ENCODE measurements at regions not wholly inside any gene's neighbourhood (a gene's known extent, or its start where the extent isn't known, plus 50 kb on each side); places are given as distances from the start of the nearest gene placed in this dataset.

- peak overlapping the region; percentile 45 for H3K27ac ChIP-seq (ENCODE audit: poor library complexity, severe bottlenecking)
Observed at GRCh38 chr14:97077687-97078086, 280.5 kb downstream of the VRK1 start.

DNA sequence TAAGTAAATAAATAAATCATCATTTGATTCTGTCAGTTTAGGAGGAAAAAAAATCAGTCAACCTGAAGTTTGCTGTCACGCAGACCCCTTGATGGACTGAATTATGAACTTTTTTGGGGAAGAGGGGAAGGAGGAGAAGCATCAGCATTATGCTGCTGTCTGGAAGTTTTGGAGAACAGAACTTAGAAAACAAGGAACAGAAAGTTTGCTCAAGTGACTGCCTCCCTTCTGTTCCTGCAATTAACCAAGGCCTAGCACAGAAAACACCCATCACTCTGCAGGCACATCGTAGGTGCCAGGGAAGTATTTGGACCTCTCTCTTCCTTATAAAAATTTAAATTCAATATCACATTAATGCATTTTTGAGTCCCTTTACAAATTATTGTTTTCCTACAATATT lies 283.8 kb downstream of the VRK1 start:
- no peaks in the 10 kb centered on the region for H3K36me3 ChIP-seq (ENCODE audit: low read depth)
- H3K27me3 ChIP-seq (ENCODE audit: insufficient read depth, poor library complexity, severe bottlenecking): no peaks in the 10 kb centered on the region
- peaks cover 10% of the 10 kb centered on the region for H3K4me1 ChIP-seq (ENCODE audit: insufficient read depth, poor library complexity, severe bottlenecking)
- H3K27ac ChIP-seq (ENCODE audit: poor library complexity, severe bottlenecking): no peak overlapping the region
- H3K4me3 ChIP-seq (ENCODE audit: severe bottlenecking): no peak overlapping the region
- ATAC-seq (ENCODE audit: low read depth) (no peak), DNase-seq (ENCODE audit: low spot score) (no peak)
- H3K9me3 ChIP-seq (ENCODE audit: severe bottlenecking): no peaks in the 10 kb centered on the region
- TF ChIP-seq, protein P1, sequence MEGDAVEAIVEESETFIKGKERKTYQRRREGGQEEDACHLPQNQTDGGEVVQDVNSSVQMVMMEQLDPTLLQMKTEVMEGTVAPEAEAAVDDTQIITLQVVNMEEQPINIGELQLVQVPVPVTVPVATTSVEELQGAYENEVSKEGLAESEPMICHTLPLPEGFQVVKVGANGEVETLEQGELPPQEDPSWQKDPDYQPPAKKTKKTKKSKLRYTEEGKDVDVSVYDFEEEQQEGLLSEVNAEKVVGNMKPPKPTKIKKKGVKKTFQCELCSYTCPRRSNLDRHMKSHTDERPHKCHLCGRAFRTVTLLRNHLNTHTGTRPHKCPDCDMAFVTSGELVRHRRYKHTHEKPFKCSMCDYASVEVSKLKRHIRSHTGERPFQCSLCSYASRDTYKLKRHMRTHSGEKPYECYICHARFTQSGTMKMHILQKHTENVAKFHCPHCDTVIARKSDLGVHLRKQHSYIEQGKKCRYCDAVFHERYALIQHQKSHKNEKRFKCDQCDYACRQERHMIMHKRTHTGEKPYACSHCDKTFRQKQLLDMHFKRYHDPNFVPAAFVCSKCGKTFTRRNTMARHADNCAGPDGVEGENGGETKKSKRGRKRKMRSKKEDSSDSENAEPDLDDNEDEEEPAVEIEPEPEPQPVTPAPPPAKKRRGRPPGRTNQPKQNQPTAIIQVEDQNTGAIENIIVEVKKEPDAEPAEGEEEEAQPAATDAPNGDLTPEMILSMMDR (IDR thresholded peaks at IDR 0.05; ENCODE audit: poor library complexity, severe bottlenecking): no peak

More at GRCh38 chr14:97077687-97078086, 280.5 kb downstream of the VRK1 start:
- TF ChIP-seq, protein P1 (IDR thresholded peaks at IDR 0.05; ENCODE audit: poor library complexity, severe bottlenecking): no peak
- Histone ChIP-seq H3K36me3 (ENCODE audit: low read depth) (no peaks in the 10 kb centered on the region), H3K4me1 (ENCODE audit: insufficient read depth, poor library complexity, severe bottlenecking) (peaks cover 10% of the 10 kb centered on the region), H3K27me3 (ENCODE audit: insufficient read depth, poor library complexity, severe bottlenecking) (no peaks in the 10 kb centered on the region), H3K4me3 (ENCODE audit: severe bottlenecking) (no peak overlapping the region), H3K9me3 (ENCODE audit: severe bottlenecking) (no peaks in the 10 kb centered on the region)
- ATAC-seq (ENCODE audit: low read depth): peak; percentile 38
- no peak for DNase-seq (ENCODE audit: low spot score)

- TF ChIP-seq, protein P1 (IDR thresholded peaks at IDR 0.05; ENCODE audit: poor library complexity, severe bottlenecking): no peak
- DNase-seq (ENCODE audit: low spot score) (no peak), ATAC-seq (ENCODE audit: low read depth) (no peak)
Observed at GRCh38 chr14:97095269-97095668, 298.1 kb downstream of the VRK1 start.

GRCh38 chr14:97097296-97097695 lies 300.1 kb downstream of the VRK1 start:
- no peak overlapping the region for H3K4me3 ChIP-seq (ENCODE audit: severe bottlenecking)
- ATAC-seq (ENCODE audit: low read depth): no peak
- TF ChIP-seq, protein P1 (IDR thresholded peaks at IDR 0.05; ENCODE audit: poor library complexity, severe bottlenecking): no peak
- H3K27ac ChIP-seq (ENCODE audit: poor library complexity, severe bottlenecking): no peak overlapping the region
- H3K4me1 ChIP-seq (ENCODE audit: insufficient read depth, poor library complexity, severe bottlenecking): no peaks in the 10 kb centered on the region
- H3K27me3 ChIP-seq (ENCODE audit: insufficient read depth, poor library complexity, severe bottlenecking): no peaks in the 10 kb centered on the region
- H3K9me3 ChIP-seq (ENCODE audit: severe bottlenecking): no peaks in the 10 kb centered on the region
- H3K36me3 ChIP-seq (ENCODE audit: low read depth): no peaks in the 10 kb centered on the region
- DNase-seq (ENCODE audit: low spot score): no peak

More at GRCh38 chr14:97095269-97095668, 298.1 kb downstream of the VRK1 start:
- Histone ChIP-seq H3K4me1 (ENCODE audit: insufficient read depth, poor library complexity, severe bottlenecking) (no peaks in the 10 kb centered on the region), H3K27ac (ENCODE audit: poor library complexity, severe bottlenecking) (no peak overlapping the region), H3K36me3 (ENCODE audit: low read depth) (no peaks in the 10 kb centered on the region), H3K9me3 (ENCODE audit: severe bottlenecking) (no peaks in the 10 kb centered on the region), H3K27me3 (ENCODE audit: insufficient read depth, poor library complexity, severe bottlenecking) (no peaks in the 10 kb centered on the region), H3K4me3 (ENCODE audit: severe bottlenecking) (no peak overlapping the region)

- no peaks in the 10 kb centered on the region for H3K9me3 ChIP-seq (ENCODE audit: severe bottlenecking)
- DNase-seq (ENCODE audit: low spot score): no peak
- no peak overlapping the region for H3K4me3 ChIP-seq (ENCODE audit: severe bottlenecking)
- H3K27me3 ChIP-seq (ENCODE audit: insufficient read depth, poor library complexity, severe bottlenecking): no peaks in the 10 kb centered on the region
- no peaks in the 10 kb centered on the region for H3K36me3 ChIP-seq (ENCODE audit: low read depth)
- ATAC-seq (ENCODE audit: low read depth): no peak
- TF ChIP-seq, protein P1 (IDR thresholded peaks at IDR 0.05; ENCODE audit: poor library complexity, severe bottlenecking): no peak
- H3K27ac ChIP-seq (ENCODE audit: poor library complexity, severe bottlenecking): no peak overlapping the region
- no peaks in the 10 kb centered on the region for H3K4me1 ChIP-seq (ENCODE audit: insufficient read depth, poor library complexity, severe bottlenecking)
Observed at GRCh38 chr14:97100306-97100705, 303.1 kb downstream of the VRK1 start.

All from RWPE2 (cell line).